SK-N-SH treated with all-trans-retinoic acid at 6 μM for 48 hours (cell line): ENCODE measurements at regions not wholly inside any gene's neighbourhood (a gene's known extent, or its start where the extent isn't known, plus 50 kb on each side); places are given as distances from the start of the nearest gene placed in this dataset.

Experiments used
- ATAC-seq: fragments of 200-7000 bp; cut with Tn5 transposase; 3 replicates; pipeline ENCODE4 v1.9.1; 2020; ENCODE audit warnings: mild to moderate bottlenecking, moderate library complexity
- BACH2 ChIP-seq: fragments of 250-450 bp; sonication (Bioruptor Pico); IDR thresholded peaks from 2 replicates; pipeline ENCODE4 v1.9.0; 2021; ENCODE audit warnings: mild to moderate bottlenecking, borderline replicate concordance
- CREB5 ChIP-seq: fragments of 250-450 bp; sonication (Bioruptor Pico); IDR thresholded peaks from 2 replicates; pipeline ENCODE4 v1.5.1; 2020; ENCODE audit warnings: low read depth, mild to moderate bottlenecking, moderate library complexity
- ESRRG ChIP-seq: fragments of 250-450 bp; sonication (Bioruptor Pico); IDR thresholded peaks from 2 replicates; pipeline ENCODE4 v1.6.1; 2021; ENCODE audit warnings: mild to moderate bottlenecking
- GLIS3 ChIP-seq: fragments of 250-450 bp; sonication (Bioruptor Pico); IDR thresholded peaks from 2 replicates; pipeline ENCODE4 v1.5.0; 2020; ENCODE audit warnings: mild to moderate bottlenecking, moderate library complexity
- ISL1 ChIP-seq: fragments of 250-450 bp; sonication (Bioruptor Pico); IDR thresholded peaks from 2 replicates; pipeline ENCODE4 v2.1.2; 2022; ENCODE audit warnings: mild to moderate bottlenecking, moderate library complexity
- OSR1 ChIP-seq: fragments of 250-450 bp; sonication (Bioruptor Pico); IDR thresholded peaks from 2 replicates; pipeline ENCODE4 v1.8.0; 2022; ENCODE audit warnings: moderate library complexity, mild to moderate bottlenecking, inconsistent platforms
- POU6F1 ChIP-seq: fragments of 250-450 bp; sonication (Bioruptor Pico); IDR thresholded peaks from 2 replicates; pipeline ENCODE4 v1.8.0; 2021; ENCODE audit warnings: low read depth, mild to moderate bottlenecking, moderate library complexity, borderline replicate concordance
- PPARA ChIP-seq: fragments of 250-450 bp; sonication (Bioruptor Pico); IDR thresholded peaks from 2 replicates; pipeline ENCODE4 v1.5.0; 2020; ENCODE audit warnings: mild to moderate bottlenecking, borderline replicate concordance
- RARB ChIP-seq: fragments of 250-450 bp; sonication (Bioruptor Pico); IDR thresholded peaks from 2 replicates; pipeline ENCODE4 v1.8.0; 2021; ENCODE audit warnings: mild to moderate bottlenecking, moderate library complexity
- SNAI2 ChIP-seq: fragments of 250-450 bp; sonication (Bioruptor Pico); IDR thresholded peaks from 2 replicates; pipeline ENCODE4 v1.5.0; 2020; ENCODE audit warnings: mild to moderate bottlenecking, moderate library complexity
- TCF4 ChIP-seq: fragments of 250-450 bp; sonication (Bioruptor Pico); IDR thresholded peaks from 2 replicates; pipeline ENCODE4 v1.8.0; 2021; ENCODE audit warnings: mild to moderate bottlenecking, moderate library complexity, borderline replicate concordance
- TOX ChIP-seq: fragments of 250-450 bp; sonication (Bioruptor Pico); IDR thresholded peaks from 2 replicates; pipeline ENCODE4 v1.8.0; 2021; ENCODE audit warnings: mild to moderate bottlenecking, moderate library complexity, borderline replicate concordance
- TSHZ2 ChIP-seq: fragments of 250-450 bp; sonication (Bioruptor Pico); IDR thresholded peaks from 2 replicates; pipeline ENCODE4 v1.5.0; 2020; ENCODE audit warnings: mild to moderate bottlenecking, moderate library complexity
- ZC3H10 ChIP-seq: fragments of 250-450 bp; sonication (Bioruptor Pico); IDR thresholded peaks from 2 replicates; pipeline ENCODE4 v1.5.1; 2021; ENCODE audit warnings: mild to moderate bottlenecking, moderate library complexity
- ZNF565 ChIP-seq: fragments of 450-650 bp; formaldehyde crosslinking; conservative IDR thresholded peaks from 2 replicates; pipeline ENCODE4 v1.5.0; 2020; ENCODE audit warnings: low read depth, mild to moderate bottlenecking, moderate library complexity
- ZNF8 ChIP-seq: fragments of 450-650 bp; formaldehyde crosslinking; IDR thresholded peaks from 2 replicates; pipeline ENCODE4 v1.5.0; 2020; ENCODE audit warnings: mild to moderate bottlenecking, moderate library complexity

- TF ChIP-seq GLIS3 (no peak), ESRRG (CRISPR knock-in tag) (no peak), TSHZ2 (CRISPR knock-in tag) (no peak), ISL1 (CRISPR knock-in tag) (no peak), OSR1 (CRISPR knock-in tag) (no peak)
- peak; percentile 92 for ATAC-seq
Measured at GRCh38 chr1:192477630-192478029, 97.9 kb upstream of the RGS1 start.

- peak; percentile 29 for ATAC-seq
- TF ChIP-seq CREB5 (CRISPR knock-in tag) (no peak), ISL1 (CRISPR knock-in tag) (peak; percentile 88), ZNF565 (CRISPR knock-in tag) (no peak), RARB (CRISPR knock-in tag) (no peak), OSR1 (CRISPR knock-in tag) (0 out of 2 replicates have a peak, but pooled peaks have one; percentile 73), ZC3H10 (CRISPR knock-in tag) (no peak), POU6F1 (CRISPR knock-in tag) (peak; percentile 82; the same call in 1 of the 2 replicates)
Measured at GRCh38 chr1:192485692-192486436, 89.7 kb upstream of the RGS1 start.

- ATAC-seq: no peak
- no peak for TF ChIP-seq CREB5 (CRISPR knock-in tag)
Measured at GRCh38 chr1:192488058-192488457, 87.5 kb upstream of the RGS1 start.

- TF ChIP-seq SNAI2 (CRISPR knock-in tag): no peak
- peak; percentile 91 for TF ChIP-seq TOX
- no peak for TF ChIP-seq RARB (CRISPR knock-in tag)
- peak; percentile 95; the same call in 1 of the 2 replicates for TF ChIP-seq TCF4 (CRISPR knock-in tag)
- 0 out of 2 replicates have a peak, but pooled peaks have one; percentile 26 for TF ChIP-seq BACH2 (CRISPR knock-in tag)
- peak; percentile 82 for TF ChIP-seq ZC3H10 (CRISPR knock-in tag)
- TF ChIP-seq, all 23 proteins: peak for 4
- peak; percentile 88 for ATAC-seq
Measured at GRCh38 chr1:192489047-192489446, 86.5 kb upstream of the RGS1 start.

GRCh38 chr1:192489748-192490147 is 85.8 kb upstream of the RGS1 start:
- ATAC-seq: peak; percentile 93
- peak; percentile 67; the same call in 1 of the 2 replicates for TF ChIP-seq RARB (CRISPR knock-in tag)
- no peak for TF ChIP-seq ZNF8 (CRISPR knock-in tag)
- peak; percentile 43; the same call in 1 of the 2 replicates for TF ChIP-seq TOX
- TF ChIP-seq PPARA (CRISPR knock-in tag): no peak
- TF ChIP-seq OSR1 (CRISPR knock-in tag): no peak
- TF ChIP-seq POU6F1 (CRISPR knock-in tag): 0 out of 2 replicates have a peak, but pooled peaks have one; percentile 15
- TF ChIP-seq, all 23 proteins: peak for 3
